Retinal pigment epithelial cell (primary cell): ENCODE measurements at regions not wholly inside any gene's neighbourhood (a gene's known extent, or its start where the extent isn't known, plus 50 kb on each side); places are given as distances from the start of the nearest gene placed in this dataset.
"Not testable (repeated sequence)": the region's sequence is repeated elsewhere in the genome, so short reads cannot be mapped to it uniquely, and the experiment has no call there.

Experiments
- DNase-seq: peaks from one replicate; pipeline ENCODE4 v3.0.0-alpha.2; 2010; ENCODE audit warnings: low read depth
- H3K4me3 ChIP-seq: 2 replicates; pipeline ENCODE4 v1.5.1; 2011; ENCODE audit warnings: mild to moderate bottlenecking, low read length, control low read depth, moderate library complexity
- CTCF ChIP-seq: conservative IDR thresholded peaks from 2 replicates; pipeline ENCODE4 v1.5.1; 2011; ENCODE audit warnings: low read depth, low read length, control low read depth, inconsistent platforms

GRCh38 chr3:153404157-153404556, 242.1 kb downstream of the RAP2B start:
- H3K4me3 ChIP-seq, result no peak overlapping the region
- DNase-seq, result no peak
- no peak for TF ChIP-seq CTCF

GRCh38 chr3:153405320-153405719, 243.3 kb downstream of the RAP2B start:
- DNase-seq, H3K4me3 ChIP-seq: not testable (repeated sequence)

GRCh38 chr3:153410517-153410916, 248.5 kb downstream of the RAP2B start:
- DNase-seq, result no peak
- no peak for TF ChIP-seq CTCF
- no peak overlapping the region for H3K4me3 ChIP-seq

GRCh38 chr3:153414982-153415381, 253.0 kb downstream of the RAP2B start:
- peak; percentile 14 for DNase-seq
- TF ChIP-seq CTCF, result no peak
- no peak overlapping the region for H3K4me3 ChIP-seq

- no peak for TF ChIP-seq CTCF
- DNase-seq, result no peak
- no peak overlapping the region for H3K4me3 ChIP-seq
Observed at GRCh38 chr3:153422314-153422713, 260.3 kb downstream of the RAP2B start.

- DNase-seq, H3K4me3 ChIP-seq: not testable (repeated sequence)
Observed at GRCh38 chr3:153423820-153424219, 261.8 kb downstream of the RAP2B start.

GRCh38 chr3:153426344-153426743, 264.3 kb downstream of the RAP2B start:
- H3K4me3 ChIP-seq, result no peak overlapping the region
- no peak for TF ChIP-seq CTCF
- no peak for DNase-seq

- DNase-seq, result no peak
- H3K4me3 ChIP-seq, result no peak overlapping the region
- TF ChIP-seq CTCF, result no peak
Observed at GRCh38 chr3:153426803-153427202, 264.8 kb downstream of the RAP2B start.
